ENCODE measurements at regions not wholly inside any gene's neighbourhood (a gene's known extent, or its start where the extent isn't known, plus 50 kb on each side); places are given as distances from the start of the nearest gene placed in this dataset.
"Not testable (repeated sequence)": the region's sequence is repeated elsewhere in the genome, so short reads cannot be mapped to it uniquely, and the experiment has no call there.

- no peak for ATAC-seq
- no peak for DNase-seq
These were observed 144.3 kb upstream of the KCNE2 start for GRCh38 chr21:34219334-34220060.

GRCh38 chr21:34220556-34221195 is 143.1 kb upstream of the KCNE2 start:
- DNase-seq (no peak), ATAC-seq (peak; percentile 55)

GRCh38 chr21:34221331-34222030 is 142.3 kb upstream of the KCNE2 start:
- DNase-seq (no peak), ATAC-seq (no peak)

GRCh38 chr21:34222031-34222335 is 141.8 kb upstream of the KCNE2 start:
- no peak for DNase-seq

GRCh38 chr21:34223376-34223775 is 140.4 kb upstream of the KCNE2 start:
- ATAC-seq (no peak), DNase-seq (no peak)

More at GRCh38 chr21:34222031-34222335, 141.8 kb upstream of the KCNE2 start:
- no peak for ATAC-seq

GRCh38 chr21:34227386-34227852 is 136.4 kb upstream of the KCNE2 start:
- ATAC-seq, result no peak
- DNase-seq, result no peak

GRCh38 chr21:34228792-34229191 is 135.0 kb upstream of the KCNE2 start:
- DNase-seq (no peak), ATAC-seq (no peak)

- DNase-seq, result no peak
- no peak for ATAC-seq
These were observed 134.5 kb upstream of the KCNE2 start for GRCh38 chr21:34229353-34229752.

- not testable (repeated sequence) for ATAC-seq, DNase-seq
These were observed 130.1 kb upstream of the KCNE2 start for GRCh38 chr21:34233741-34234140.

GRCh38 chr21:34235514-34235913 is 128.3 kb upstream of the KCNE2 start:
- ATAC-seq (no peak), DNase-seq (no peak)

- no peak for ATAC-seq
These were observed 120.8 kb upstream of the KCNE2 start for GRCh38 chr21:34242973-34243372.

GRCh38 chr21:34243562-34243961 is 120.2 kb upstream of the KCNE2 start:
- ATAC-seq (no peak), DNase-seq (peak; percentile 21)

More at GRCh38 chr21:34242973-34243372, 120.8 kb upstream of the KCNE2 start:
- DNase-seq, result no peak

- no peak for ATAC-seq
- DNase-seq, result no peak
These were observed 111.1 kb upstream of the KCNE2 start for GRCh38 chr21:34252751-34253150.

GRCh38 chr21:34255073-34255472 is 108.7 kb upstream of the KCNE2 start:
- ATAC-seq, result no peak
- DNase-seq, result no peak

- ATAC-seq, result no peak
- DNase-seq, result no peak
These were observed 103.4 kb upstream of the KCNE2 start for GRCh38 chr21:34260277-34261008.

- DNase-seq (no peak), ATAC-seq (no peak)
These were observed 101.9 kb upstream of the KCNE2 start for GRCh38 chr21:34261841-34262468.

- no peak for DNase-seq
- no peak for ATAC-seq
These were observed 101.3 kb upstream of the KCNE2 start for GRCh38 chr21:34262469-34262845.

GRCh38 chr21:34263629-34264028 is 100.2 kb upstream of the KCNE2 start:
- ATAC-seq, result no peak

GRCh38 chr21:34266351-34266750 is 97.5 kb upstream of the KCNE2 start:
- ATAC-seq, result no peak
- DNase-seq, result no peak

More at GRCh38 chr21:34263629-34264028, 100.2 kb upstream of the KCNE2 start:
- DNase-seq, result no peak

- no peak for ATAC-seq
- no peak for DNase-seq
These were observed 95.3 kb upstream of the KCNE2 start for GRCh38 chr21:34268493-34268892.

- ATAC-seq (no peak), DNase-seq (no peak)
These were observed 93.4 kb upstream of the KCNE2 start for GRCh38 chr21:34270411-34270810.
